ENCODE measurements at regions not wholly inside any gene's neighbourhood (a gene's known extent, or its start where the extent isn't known, plus 50 kb on each side); places are given as distances from the start of the nearest gene placed in this dataset.
"Not testable (repeated sequence)": the region's sequence is repeated elsewhere in the genome, so short reads cannot be mapped to it uniquely, and the experiment has no call there.

GRCh38 chr12:29957835-29958234, 174.1 kb upstream of the TMTC1 start:
- DNase-seq (ENCODE audit: low spot score): no peak

GRCh38 chr12:29945904-29946303, 162.2 kb upstream of the TMTC1 start:
- no peak for DNase-seq (ENCODE audit: low spot score)

DNA sequence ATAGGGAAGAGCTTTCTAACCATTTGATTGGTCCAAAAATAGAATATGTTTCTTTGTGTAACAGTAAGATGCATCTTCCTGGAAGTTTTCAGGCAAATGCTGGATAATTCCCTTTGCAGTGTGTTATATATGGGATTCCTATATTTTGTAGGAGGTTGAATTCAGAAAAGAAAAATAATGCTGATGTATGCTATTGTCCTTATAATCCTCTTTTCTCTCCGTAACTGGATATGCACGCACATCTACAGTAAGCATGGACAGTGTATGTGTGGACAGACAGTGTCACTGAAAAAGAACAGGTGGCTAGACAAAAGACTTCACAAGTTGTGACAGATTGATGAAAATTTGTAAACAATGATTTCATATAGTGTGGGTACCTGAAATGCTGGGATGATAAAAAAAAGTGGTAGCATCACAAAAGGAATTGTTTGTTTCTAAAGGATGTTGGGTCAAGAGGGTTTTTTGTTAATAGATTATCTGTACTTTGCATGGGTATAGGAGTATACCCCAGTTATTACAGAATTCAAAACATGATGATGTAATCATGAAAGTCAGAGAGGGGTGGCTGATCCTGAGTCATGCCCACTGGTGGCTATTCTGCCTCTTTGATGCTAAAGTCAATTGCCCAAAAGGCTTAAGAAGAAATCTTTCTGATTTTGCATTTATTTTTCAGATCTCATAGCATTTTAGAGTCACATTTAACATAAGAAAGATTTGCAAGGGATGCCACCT, 160.7 kb upstream of the TMTC1 start:
- no peak for DNase-seq (ENCODE audit: low spot score)

DNA sequence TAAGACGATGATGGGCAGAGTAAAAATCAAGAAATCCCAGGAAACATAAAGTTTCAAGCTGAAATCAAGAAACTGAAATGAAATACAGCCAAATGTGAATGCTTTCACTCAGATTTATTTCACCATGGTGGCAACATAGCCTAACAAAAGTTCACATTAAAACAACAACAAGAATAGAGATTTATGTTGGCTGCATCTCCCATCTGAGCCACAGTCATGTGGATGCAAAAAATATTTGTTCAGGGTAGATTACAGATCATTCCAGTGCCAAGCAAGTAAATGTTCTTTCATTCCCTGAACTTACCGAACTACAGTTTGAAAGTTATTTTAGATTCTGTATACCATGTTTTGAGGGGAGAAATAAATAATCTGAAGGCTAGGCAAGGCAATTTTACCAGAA, 159.9 kb upstream of the TMTC1 start:
- DNase-seq (ENCODE audit: low spot score): no peak

GRCh38 chr12:29940811-29941210, 157.1 kb upstream of the TMTC1 start:
- DNase-seq (ENCODE audit: low spot score): no peak

DNA sequence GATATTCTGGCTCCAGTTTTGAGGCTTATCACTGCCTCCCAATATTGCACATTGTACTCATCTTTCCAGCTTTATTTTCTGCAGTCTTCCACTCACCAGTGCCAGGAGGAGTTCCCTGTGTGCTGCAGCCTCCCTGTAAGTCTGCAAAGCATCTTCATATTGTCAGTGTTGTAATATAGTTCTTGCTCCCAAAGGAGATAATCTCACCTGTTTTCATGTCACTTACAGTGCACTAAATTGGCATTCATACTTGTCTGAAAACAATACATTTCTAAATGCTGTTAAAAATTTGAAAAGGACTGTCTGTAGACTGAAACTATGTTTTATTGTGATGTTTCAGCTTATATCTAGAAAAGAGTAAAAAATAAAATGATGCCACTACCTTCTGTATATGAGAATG, 146.8 kb upstream of the TMTC1 start:
- no peak for DNase-seq (ENCODE audit: low spot score)

DNA sequence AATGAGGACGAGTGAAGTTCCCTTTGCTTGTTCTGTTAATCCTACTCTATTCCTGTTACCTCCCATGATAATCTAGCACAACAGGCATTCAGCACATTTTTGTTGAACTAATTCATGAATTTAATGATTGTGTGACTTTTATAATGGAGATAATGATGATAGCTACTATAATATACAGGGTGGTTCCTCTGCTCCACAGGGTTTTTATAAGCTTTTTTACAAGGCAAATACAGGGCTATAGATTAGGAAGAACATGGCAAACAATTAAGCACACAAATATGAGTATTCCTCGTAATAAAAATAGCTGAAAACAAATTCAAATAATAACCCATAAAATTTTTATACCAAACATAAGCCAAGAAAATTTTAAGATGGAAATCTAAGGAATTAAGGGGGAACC, 145.6 kb upstream of the TMTC1 start:
- DNase-seq (ENCODE audit: low spot score): no peak

DNA sequence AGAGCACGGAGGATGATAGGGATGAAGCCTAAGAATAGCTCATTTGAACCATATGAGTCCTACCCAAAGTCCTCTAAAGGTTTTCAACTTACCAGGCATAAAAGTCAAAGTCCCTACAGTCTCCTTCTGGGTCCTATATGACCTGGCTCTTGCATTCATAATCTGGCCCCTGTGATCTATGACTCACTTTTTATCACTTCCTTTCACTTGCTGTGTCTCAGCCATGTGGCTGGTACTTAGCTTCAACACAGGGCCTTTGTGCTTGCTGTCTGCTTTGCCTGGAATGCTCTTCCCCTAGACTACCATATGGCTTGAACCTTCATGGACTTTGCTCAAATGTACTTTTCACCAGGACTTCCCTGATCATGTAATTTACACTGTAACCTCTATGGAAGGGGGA, 137.6 kb upstream of the TMTC1 start:
- no peak for DNase-seq (ENCODE audit: low spot score)

- no peak for DNase-seq (ENCODE audit: low spot score)
These were observed 124.4 kb upstream of the TMTC1 start for GRCh38 chr12:29908157-29908556.

- no peak for DNase-seq (ENCODE audit: low spot score)
These were observed 123.7 kb upstream of the TMTC1 start for GRCh38 chr12:29907461-29907860.

GRCh38 chr12:29902043-29902442, 118.3 kb upstream of the TMTC1 start:
- no peak for DNase-seq (ENCODE audit: low spot score)

- no peak for DNase-seq (ENCODE audit: low spot score)
These were observed 117.8 kb upstream of the TMTC1 start for GRCh38 chr12:29901585-29901984.

GRCh38 chr12:29899212-29899931, 115.6 kb upstream of the TMTC1 start:
- no peak for DNase-seq (ENCODE audit: low spot score)

GRCh38 chr12:29895966-29896365, 112.2 kb upstream of the TMTC1 start:
- DNase-seq (ENCODE audit: low spot score): no peak

DNA sequence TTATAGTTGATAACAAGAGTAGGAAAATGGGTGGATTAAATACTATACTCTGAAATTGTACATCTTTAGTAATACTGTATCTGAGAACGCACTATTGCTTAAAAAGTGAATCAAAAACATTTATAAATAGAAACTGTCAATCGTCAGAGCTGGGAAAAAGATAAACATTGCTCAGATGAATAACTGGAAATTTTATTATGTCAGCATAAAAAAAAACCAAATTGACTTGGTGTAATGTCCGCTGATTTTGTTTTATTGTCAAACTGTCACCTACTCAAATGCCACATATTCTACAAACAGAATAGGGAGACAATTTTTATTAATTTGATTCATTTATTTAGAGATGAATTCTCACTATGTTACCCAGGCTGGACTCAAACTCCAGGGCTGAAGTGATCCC, 109.3 kb upstream of the TMTC1 start:
- no peak for DNase-seq (ENCODE audit: low spot score)

- DNase-seq (ENCODE audit: low spot score): no peak
These were observed 108.0 kb upstream of the TMTC1 start for GRCh38 chr12:29891792-29892191.

- no peak for DNase-seq (ENCODE audit: low spot score)
These were observed 106.0 kb upstream of the TMTC1 start for GRCh38 chr12:29889737-29890136.

DNA sequence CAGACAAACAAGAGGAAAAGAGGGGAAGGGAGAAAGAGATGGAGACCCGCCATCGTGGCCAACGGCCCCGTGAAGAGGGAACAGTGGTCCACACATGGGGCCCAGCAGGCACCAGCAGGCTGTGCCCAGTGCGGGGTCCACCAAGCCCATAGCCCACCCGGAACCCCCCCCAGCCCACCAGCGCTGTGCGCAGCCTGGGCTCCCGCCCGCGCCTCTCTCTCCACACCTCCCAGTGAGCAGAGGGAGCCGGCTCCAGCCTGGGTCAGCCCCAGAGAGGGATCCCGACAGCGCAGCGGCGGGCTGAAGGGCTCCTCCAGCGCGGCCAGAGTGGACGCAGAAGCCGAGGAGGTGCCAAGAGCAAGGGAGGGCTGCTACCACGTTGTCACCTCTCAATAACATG, 105.0 kb upstream of the TMTC1 start:
- no peak for DNase-seq (ENCODE audit: low spot score)

DNA sequence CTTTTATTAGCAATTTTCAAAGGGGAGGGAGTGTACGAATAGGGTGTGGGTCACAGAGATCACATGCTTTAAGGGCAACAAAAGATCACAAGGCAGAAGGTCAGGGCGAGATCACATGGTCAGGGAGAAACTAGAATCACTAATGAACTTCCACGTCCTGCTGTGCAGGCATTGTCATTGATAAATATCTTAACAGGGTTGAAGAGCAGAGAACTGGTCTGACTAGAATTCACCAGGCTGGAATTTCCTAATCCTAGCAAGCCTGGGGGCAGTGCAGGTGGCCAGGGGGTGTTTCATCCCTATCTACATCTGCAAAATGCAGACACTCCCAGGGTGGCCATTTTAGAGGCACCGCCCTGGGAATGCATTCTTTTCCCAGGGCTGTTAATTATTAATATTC, 101.2 kb upstream of the TMTC1 start:
- not testable (repeated sequence) for DNase-seq (ENCODE audit: low spot score)

DNA sequence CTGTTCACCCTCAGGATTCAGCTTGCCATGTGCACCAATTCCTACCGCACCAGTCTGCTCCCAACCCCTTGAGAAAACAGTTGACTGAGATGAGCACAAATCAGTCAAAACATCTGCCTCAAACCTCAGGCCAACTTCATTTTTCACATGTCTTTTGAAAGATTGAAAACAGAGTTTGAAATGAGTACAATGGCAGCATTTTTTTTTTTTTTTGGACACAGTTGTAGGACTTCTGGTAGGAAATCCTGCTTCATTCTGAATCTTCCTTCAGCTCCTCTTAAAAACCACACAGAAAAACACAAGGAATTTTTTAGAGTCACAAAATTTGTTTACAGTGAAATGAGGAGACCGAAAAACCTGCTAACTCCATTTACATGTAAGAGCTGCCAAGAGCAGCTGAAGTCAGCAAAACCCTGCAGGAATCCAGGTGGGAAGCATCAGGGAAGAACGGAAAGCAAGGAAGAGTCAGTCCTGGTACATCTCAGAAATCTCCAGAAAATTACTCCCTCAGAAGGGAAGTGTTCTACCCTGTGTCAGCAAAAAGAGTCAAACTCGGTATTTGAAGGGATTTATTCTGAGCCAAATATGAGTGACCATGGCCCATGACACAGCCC, 100.3 kb upstream of the TMTC1 start:
- no peak for DNase-seq (ENCODE audit: low spot score)

- DNase-seq (ENCODE audit: low spot score): no peak
These were observed 99.8 kb upstream of the TMTC1 start for GRCh38 chr12:29883525-29883924.

DNA sequence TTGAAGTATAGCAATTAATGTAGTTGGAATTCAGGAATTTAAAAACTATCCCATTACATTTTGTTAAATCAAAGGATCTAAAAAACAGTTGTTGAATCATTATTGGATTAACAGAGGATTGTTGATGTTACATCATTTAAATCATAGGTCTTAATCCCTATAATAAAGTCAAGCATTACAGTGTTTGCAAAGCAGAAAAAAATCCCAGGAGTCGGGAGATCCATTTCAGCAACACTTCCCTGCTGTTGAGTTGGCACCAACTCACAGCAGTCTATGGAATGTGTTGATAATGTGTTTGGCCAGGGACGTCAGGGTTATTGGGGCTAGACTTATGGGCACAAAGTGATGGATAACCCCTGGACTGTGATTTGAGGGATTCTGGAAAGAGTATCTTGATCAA, 99.1 kb upstream of the TMTC1 start:
- no peak for DNase-seq (ENCODE audit: low spot score)

- no peak for DNase-seq (ENCODE audit: low spot score)
These were observed 97.2 kb upstream of the TMTC1 start for GRCh38 chr12:29880987-29881386.

Data from AG08395 (cell line).